Omental fat pad (tissue), 3 donors: ENCODE measurements at regions not wholly inside any gene's neighbourhood (a gene's known extent, or its start where the extent isn't known, plus 50 kb on each side); places are given as distances from the start of the nearest gene placed in this dataset.

Source experiments
- ATAC-seq: fragments of 150-250 bp; one replicate; pipeline ENCODE4 v1.9.1; 2016; ENCODE audit warnings: mild to moderate bottlenecking, moderate library complexity; ENCODE audit not compliant: low FRiP score
- DNase-seq: peaks from one replicate; pipeline ENCODE4 v3.0.0-alpha.2; 2019; ENCODE audit warnings: low spot score
- TF ChIP-seq, protein P1 (sequence below), 3 donors: fragments of 450-650 bp; IDR thresholded peaks; one replicate each; pipeline ENCODE4 v1.5.1; 2016 to 2017; ENCODE audit warnings: antibody characterized with exemption in 3 of 3, mild to moderate bottlenecking in 3 of 3, moderate library complexity in 2 of 3

DNA sequence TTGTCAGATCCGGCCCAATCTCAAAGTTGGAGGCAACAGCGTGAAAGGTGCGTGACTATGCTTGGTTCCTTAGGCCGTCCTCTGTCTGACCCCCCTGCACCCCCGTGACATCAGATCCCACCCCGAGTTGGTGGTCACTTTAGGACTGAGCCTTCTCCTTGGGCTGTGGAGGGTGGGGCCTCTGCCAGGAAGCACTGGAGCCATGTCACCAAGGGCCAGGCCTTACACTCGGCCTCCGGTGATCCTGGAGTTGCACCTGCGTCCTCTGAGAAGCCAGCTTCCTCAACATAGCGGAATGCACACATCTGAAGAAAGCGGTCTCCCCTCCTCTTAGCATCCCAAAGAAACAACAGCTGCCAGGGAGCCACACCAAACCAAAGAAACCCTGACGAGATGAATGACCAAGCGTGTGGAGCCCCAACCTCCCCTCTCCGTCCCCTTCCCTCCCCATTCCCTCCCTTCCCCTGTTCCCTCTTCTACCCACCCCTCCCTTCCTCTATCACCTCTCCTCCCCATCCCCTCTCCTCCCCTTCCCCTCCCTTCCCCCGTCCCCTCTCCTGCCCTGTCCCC lies 182.6 kb downstream of the TTLL2 start:
- DNase-seq (no peak), ATAC-seq (no peak)
- TF ChIP-seq, protein P1, sequence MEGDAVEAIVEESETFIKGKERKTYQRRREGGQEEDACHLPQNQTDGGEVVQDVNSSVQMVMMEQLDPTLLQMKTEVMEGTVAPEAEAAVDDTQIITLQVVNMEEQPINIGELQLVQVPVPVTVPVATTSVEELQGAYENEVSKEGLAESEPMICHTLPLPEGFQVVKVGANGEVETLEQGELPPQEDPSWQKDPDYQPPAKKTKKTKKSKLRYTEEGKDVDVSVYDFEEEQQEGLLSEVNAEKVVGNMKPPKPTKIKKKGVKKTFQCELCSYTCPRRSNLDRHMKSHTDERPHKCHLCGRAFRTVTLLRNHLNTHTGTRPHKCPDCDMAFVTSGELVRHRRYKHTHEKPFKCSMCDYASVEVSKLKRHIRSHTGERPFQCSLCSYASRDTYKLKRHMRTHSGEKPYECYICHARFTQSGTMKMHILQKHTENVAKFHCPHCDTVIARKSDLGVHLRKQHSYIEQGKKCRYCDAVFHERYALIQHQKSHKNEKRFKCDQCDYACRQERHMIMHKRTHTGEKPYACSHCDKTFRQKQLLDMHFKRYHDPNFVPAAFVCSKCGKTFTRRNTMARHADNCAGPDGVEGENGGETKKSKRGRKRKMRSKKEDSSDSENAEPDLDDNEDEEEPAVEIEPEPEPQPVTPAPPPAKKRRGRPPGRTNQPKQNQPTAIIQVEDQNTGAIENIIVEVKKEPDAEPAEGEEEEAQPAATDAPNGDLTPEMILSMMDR (IDR thresholded peaks at IDR 0.05): no peak

DNA sequence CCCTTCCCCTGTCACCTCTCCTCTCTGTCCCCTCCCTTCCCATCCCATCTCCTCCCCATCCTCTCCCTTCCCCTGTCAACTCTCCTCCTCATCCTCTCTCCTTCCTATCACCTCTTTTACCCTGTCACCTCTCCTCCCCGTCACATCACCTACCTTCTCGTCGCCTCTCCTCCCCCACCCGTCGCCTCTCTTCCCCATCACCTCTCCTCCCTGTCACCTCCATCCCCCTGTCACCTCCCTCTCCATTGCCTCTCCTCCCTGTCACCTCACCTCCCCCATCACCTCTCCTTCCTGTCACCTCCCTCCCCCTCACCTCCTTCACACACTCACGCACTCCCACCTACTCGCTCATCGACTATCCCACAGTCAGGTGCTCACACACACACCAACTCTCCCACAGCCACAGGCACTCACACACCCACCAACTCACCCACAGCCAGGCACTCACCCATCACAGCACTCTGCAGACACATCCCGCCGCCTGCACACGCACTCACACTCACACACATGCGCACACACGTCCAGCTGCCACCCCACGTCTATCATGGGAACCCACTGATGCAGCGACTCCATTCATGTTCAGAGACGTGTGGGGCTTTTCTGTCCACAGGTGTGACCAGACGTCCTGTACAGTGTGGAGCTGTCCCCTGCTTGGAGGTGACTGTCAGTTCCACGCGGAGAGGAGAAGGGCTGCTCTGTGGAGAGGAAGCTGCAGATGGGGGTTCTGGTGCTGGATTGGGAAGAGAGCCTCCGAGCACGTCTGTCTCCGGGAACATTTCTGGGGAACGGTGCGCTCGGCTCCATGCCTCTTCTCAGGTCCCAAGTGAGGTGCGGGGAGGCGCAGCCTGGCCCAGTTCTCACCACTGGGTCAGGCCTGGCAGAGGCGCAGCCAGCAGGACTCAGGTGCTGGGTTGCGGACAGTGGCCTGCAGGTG lies 184.3 kb downstream of the TTLL2 start:
- DNase-seq: no peak
- TF ChIP-seq, protein P1 (IDR thresholded peaks at IDR 0.05): no peak

DNA sequence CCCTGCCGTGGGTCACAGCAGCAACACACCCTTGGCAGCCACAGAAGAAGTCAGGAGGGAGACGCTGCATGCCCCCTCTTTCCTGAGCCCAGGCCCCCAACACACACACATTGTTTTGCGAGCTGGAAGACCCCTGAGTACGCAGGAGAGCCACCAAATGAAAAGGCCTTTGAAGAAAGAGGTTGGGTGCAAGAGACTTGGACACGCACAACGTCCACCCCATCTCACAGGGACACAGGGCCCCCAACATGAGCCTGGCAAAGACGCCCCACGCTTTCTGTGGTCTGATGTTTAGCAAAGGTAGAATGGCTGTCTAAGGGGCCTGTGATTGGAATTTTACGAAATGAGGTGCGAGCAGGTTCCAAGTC lies 185.0 kb downstream of the TTLL2 start:
- no peak for DNase-seq
- TF ChIP-seq, protein P1 (IDR thresholded peaks at IDR 0.05): no peak
- no peak for ATAC-seq

More for the DNA sequence above, 184.3 kb downstream of the TTLL2 start:
- ATAC-seq: no peak

DNA sequence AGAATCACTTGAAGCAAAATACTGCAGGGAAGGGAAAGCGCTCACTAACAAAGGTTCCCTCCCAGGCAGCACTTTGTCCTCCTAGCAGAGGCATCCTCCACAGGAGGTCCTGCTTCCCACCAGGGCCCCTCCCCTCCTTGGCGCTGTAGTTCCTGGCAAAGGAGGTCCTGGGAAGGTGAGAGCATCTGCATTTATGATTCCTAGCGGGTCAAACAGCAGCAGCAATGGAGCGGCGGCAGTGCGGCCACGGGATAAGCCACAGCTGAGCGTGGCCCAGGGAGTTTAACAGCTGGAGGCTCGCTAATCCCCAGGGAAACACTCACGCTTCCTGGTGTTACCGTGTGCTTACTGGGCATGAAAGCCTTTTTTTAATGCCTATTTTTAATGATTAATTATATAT lies 185.8 kb downstream of the TTLL2 start:
- no peak for DNase-seq
- no peak for ATAC-seq
- TF ChIP-seq, protein P1 (IDR thresholded peaks at IDR 0.05): no peak

DNA sequence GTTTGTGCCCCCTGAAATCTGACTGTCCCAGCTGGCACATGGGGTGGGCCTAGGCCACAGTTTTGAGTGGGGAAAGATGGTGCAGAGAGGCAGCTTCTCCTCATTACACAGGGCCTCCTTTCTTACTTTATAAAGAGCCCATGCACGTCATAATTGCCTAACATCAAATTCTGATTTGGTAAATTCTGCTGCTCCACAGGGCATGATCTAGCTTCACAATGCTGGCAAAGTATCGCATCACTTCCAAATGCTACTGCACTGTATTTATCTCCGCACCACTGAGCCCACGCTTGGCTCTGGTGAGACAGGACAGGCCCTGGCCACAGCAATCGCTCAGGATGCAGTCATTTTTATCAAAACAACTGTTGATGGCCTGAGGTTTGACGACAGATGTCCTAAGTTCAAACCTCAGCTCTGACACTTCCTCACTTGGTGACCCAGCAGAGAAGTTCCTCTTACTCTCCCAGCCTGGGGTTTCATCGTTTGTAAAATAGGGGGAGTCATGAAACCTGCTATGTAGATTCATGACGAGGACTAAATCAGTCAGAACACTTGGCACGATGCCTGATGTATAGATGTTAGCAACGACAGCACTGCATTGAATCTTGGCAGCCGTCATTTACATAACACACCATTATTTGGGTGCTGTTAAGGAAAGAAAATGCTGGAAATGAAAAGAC lies 187.9 kb downstream of the TTLL2 start:
- ATAC-seq: no peak
- DNase-seq: no peak
- TF ChIP-seq, protein P1 (IDR thresholded peaks at IDR 0.05): no peak

DNA sequence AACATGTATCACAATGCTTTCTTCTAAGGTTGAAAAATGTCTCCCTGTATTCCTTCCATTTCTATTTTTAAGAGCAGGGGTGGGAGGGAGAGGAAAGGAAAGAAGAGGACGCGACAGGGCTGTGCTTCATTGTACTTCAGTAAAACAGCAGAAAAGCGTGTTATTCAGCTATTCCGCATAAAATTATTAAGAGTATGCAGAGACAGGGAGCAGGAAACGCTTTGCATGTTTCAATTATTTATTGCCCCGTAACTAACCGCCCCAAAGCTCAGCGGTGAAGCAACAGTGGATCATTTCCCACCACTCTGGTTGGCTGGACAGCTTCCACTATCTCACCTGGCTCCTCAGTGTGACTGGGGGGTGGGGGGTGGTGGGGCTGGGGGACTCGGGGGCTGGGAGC lies 188.9 kb downstream of the TTLL2 start:
- TF ChIP-seq, protein P1 (IDR thresholded peaks at IDR 0.05): no peak
- DNase-seq (no peak), ATAC-seq (no peak)
